ENCODE measurements at regions not wholly inside any gene's neighbourhood (a gene's known extent, or its start where the extent isn't known, plus 50 kb on each side); places are given as distances from the start of the nearest gene placed in this dataset.

DNA sequence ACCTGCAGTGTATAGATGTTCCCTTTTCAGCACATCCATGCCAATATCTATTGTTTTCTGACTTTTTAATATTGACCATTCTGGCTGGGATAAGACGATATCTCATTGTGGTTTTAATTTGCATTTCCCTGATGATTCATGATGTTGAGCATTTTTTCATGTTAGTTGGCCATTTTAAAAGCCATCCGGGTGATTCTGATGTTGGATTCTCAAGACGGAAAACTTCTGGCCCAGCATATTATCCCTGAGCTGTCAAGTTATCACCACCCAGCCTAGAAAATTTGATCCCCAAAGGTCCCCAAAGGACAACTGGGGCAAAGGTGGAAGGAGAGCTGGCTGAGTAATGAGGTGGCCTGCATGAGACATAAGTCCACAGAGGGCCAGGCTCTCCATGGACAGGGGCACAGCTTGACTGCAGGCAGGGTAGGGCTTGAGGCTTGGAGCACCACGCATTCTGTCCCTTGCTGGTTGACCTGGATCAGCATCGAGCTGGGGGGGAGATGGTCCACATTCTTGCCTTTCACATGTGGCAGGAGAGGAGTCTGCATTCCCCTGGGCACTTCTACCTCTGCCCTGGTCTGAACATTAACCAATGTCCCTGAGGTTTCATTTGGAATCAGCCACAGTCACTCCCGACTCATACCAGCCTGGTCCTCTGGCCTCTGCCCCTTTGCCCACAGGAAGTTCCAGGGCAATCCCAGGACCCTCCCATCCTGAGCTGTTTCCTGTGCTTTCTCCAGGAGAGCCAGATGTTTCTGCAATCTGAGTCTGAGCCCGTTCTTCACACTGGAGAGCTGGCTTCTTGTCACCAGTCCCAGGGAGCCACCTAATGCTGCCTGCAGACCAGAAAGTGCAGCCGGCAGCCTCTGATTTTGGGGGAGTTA is 69.2 kb downstream of the ISG20 start:
- no peaks in the 10 kb centered on the region for H3K36me3 ChIP-seq (ENCODE audit: control insufficient read depth in 1 of 2, insufficient read depth in 2 of 2, low read length in 1 of 2)
- H3K27me3 ChIP-seq (ENCODE audit: control insufficient read depth in 1 of 2, insufficient read depth in 2 of 2, low read length in 1 of 2), result no peaks in the 10 kb centered on the region
- 58 to 65% methylated on average over 8 of the region's 8 CpGs for WGBS, 2 donors
- H3K27ac ChIP-seq (ENCODE audit: low read depth in 1 of 2, low read length in 2 of 2), result no peak overlapping the region
- intact Hi-C loops (cut with DNase I), result loop anchor here in 1 of 2 donors (5.0 kb wide), 1 partner anchor 46 kb away; no protein-coding TSS in a partner anchor
- no peak for DNase-seq
- no peak overlapping the region for H3K4me3 ChIP-seq (ENCODE audit: low read length in 2 of 2)
- H3K9me3 ChIP-seq (ENCODE audit: control insufficient read depth, low read length), result no peaks in the 10 kb centered on the region
- ATAC-seq (ENCODE audit: low FRiP score), result no peak
- H3K4me1 ChIP-seq (ENCODE audit: control insufficient read depth in 1 of 2, insufficient read depth in 2 of 2, low read length in 2 of 2), result no peaks in the 10 kb centered on the region

DNA sequence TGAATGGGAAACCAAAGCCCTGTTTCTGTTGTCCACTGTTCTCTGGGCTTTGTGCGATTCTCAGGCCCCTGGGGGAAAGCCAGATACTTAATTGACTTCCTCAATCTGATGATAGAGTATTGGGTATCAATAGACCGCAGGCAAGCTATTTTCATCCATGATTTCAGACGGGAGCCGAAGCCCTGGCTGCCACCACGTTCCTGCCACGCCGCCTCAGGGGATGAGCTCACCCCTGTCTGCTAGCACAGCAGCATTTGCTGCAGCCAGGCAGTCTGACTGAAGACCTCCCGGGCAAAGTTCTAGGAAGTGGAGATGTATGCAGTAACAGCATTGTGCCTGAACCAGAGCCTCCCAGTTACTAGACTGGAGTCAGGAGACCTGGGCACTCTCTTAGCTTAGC is 69.8 kb downstream of the ISG20 start:
- intact Hi-C loops (cut with DNase I), result loop anchor here in 1 of 2 donors (5.0 kb wide), 1 partner anchor 46 kb away; no protein-coding TSS in a partner anchor
- Histone ChIP-seq H3K36me3 (ENCODE audit: control insufficient read depth in 1 of 2, insufficient read depth in 2 of 2, low read length in 1 of 2) (no peaks in the 10 kb centered on the region), H3K9me3 (ENCODE audit: control insufficient read depth, low read length) (no peaks in the 10 kb centered on the region), H3K4me3 (ENCODE audit: low read length in 2 of 2) (no peak overlapping the region), H3K27ac (ENCODE audit: low read depth in 1 of 2, low read length in 2 of 2) (no peak overlapping the region), H3K4me1 (ENCODE audit: control insufficient read depth in 1 of 2, insufficient read depth in 2 of 2, low read length in 2 of 2) (no peaks in the 10 kb centered on the region), H3K27me3 (ENCODE audit: control insufficient read depth in 1 of 2, insufficient read depth in 2 of 2, low read length in 1 of 2) (no peaks in the 10 kb centered on the region)
- ATAC-seq (ENCODE audit: low FRiP score) (no peak), DNase-seq (peak in 1 of 2 donors; percentile 88)
- 26 to 42% methylated on average over 8 of the region's 8 CpGs for WGBS, 2 donors

DNA sequence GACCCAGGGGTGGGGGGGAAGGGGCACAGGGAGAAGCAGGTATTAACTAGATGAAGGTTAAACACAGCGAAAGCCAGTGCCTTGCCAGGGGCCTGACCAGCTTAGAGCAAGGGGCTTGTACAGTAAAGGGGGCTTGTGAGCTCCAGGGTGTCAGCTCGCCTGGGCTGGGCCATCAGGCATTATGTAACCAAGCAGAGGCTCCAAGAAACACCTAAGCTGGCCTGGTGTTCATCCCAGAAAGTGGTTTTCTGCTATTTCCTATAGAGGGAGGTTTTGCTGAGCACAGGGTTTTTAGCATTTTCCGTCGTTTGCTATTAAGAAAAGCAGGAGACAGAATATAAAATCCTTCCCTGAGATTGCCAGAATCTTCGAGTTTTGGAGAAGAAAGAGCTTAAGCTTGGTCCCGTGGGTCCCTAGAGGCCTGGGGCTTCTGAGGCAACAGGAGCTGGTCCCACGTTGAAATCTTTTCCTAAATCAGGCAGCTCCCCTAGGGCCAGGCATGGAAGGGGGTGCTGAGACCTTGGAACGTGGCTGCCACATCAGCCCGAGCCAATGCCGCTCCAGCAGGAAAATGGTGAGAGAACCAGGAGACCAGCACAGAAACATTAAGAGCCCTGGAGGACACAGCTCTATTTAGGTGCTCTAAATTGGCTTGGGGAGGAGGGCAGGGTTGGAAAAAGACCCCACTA is 71.4 kb downstream of the ISG20 start:
- Histone ChIP-seq H3K9me3 (ENCODE audit: control insufficient read depth, low read length) (no peaks in the 10 kb centered on the region), H3K4me1 (ENCODE audit: control insufficient read depth in 1 of 2, insufficient read depth in 2 of 2, low read length in 2 of 2) (no peaks in the 10 kb centered on the region), H3K36me3 (ENCODE audit: control insufficient read depth in 1 of 2, insufficient read depth in 2 of 2, low read length in 1 of 2) (no peaks in the 10 kb centered on the region), H3K27ac (ENCODE audit: low read depth in 1 of 2, low read length in 2 of 2) (no peak overlapping the region), H3K27me3 (ENCODE audit: control insufficient read depth in 1 of 2, insufficient read depth in 2 of 2, low read length in 1 of 2) (no peaks in the 10 kb centered on the region), H3K4me3 (ENCODE audit: low read length in 2 of 2) (no peak overlapping the region)
- DNase-seq, result no peak
- no peak for ATAC-seq (ENCODE audit: low FRiP score)
- WGBS, 2 donors, result 39 to 48% methylated on average over 10 of the region's 10 CpGs
- intact Hi-C loops (cut with DNase I), result no loop called here

DNA sequence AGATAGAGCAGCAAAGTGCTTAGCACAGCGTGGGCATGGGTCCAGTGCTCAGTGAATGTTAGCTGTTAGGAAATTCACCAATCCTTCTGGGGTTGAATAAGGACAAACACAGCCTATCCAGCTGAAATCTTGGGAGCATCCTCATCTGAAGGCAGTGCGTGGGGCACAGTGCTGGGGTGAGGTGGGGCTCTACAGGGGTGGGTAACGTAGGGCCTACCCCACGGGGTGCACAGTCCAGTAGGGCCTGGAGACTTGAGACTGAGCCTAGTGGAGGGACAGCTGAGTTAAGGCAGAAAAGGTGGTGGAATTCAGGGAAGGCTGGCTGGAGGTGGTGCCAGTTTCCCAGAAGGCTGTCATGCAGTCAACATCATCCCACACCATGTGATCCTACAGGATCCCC is 73.0 kb downstream of the ISG20 start:
- H3K27me3 ChIP-seq (ENCODE audit: control insufficient read depth in 1 of 2, insufficient read depth in 2 of 2, low read length in 1 of 2), result no peaks in the 10 kb centered on the region

DNA sequence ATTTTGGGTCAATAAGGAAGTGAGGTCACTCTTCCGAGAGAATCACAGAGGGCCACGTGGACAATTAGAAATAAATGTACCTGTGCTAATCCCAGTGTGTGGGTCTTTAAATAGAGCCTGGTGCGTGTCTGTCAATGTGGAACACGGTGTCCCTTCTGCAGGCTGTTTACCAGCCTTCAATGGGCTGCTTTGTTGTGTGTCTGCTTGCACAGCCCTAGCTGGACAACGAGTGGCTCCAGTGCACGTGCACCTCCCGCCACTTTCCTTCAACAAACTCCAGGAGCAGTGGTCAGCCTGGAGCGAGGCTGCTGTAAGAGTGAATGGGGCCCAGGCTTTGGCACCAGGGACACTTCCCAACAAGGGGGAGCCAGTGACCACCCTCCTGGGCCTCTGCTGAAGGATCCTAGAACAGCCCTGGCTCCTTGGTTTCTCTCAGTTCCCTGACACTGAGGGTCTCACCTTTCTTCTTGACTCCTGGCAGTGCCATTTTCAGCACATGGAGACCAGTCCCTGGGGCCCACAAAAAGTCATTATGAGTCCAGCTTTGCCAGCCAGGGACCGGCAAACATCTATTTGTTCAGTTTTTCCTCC is 76.1 kb downstream of the ISG20 start:
- ATAC-seq (ENCODE audit: low FRiP score), result no peak
- 67 to 70% methylated on average over 9 of the region's 9 CpGs for WGBS, 2 donors
- H3K27ac ChIP-seq (ENCODE audit: low read depth in 1 of 2, low read length in 2 of 2), result no peak overlapping the region
- H3K9me3 ChIP-seq (ENCODE audit: control insufficient read depth, low read length), result no peaks in the 10 kb centered on the region
- H3K4me1 ChIP-seq (ENCODE audit: control insufficient read depth in 1 of 2, insufficient read depth in 2 of 2, low read length in 2 of 2), result no peaks in the 10 kb centered on the region
- no peaks in the 10 kb centered on the region for H3K27me3 ChIP-seq (ENCODE audit: control insufficient read depth in 1 of 2, insufficient read depth in 2 of 2, low read length in 1 of 2)
- H3K36me3 ChIP-seq (ENCODE audit: control insufficient read depth in 1 of 2, insufficient read depth in 2 of 2, low read length in 1 of 2), result no peaks in the 10 kb centered on the region
- DNase-seq, result no peak
- intact Hi-C loops (cut with DNase I), result no loop called here
- H3K4me3 ChIP-seq (ENCODE audit: low read length in 2 of 2), result no peak overlapping the region

More for the DNA sequence above, 73.0 kb downstream of the ISG20 start:
- H3K9me3 ChIP-seq (ENCODE audit: control insufficient read depth, low read length), result no peaks in the 10 kb centered on the region
- ATAC-seq (ENCODE audit: low FRiP score), result no peak
- no peak overlapping the region for H3K27ac ChIP-seq (ENCODE audit: low read depth in 1 of 2, low read length in 2 of 2)
- H3K4me1 ChIP-seq (ENCODE audit: control insufficient read depth in 1 of 2, insufficient read depth in 2 of 2, low read length in 2 of 2), result no peaks in the 10 kb centered on the region
- intact Hi-C loops (cut with DNase I), result no loop called here
- no peak overlapping the region for H3K4me3 ChIP-seq (ENCODE audit: low read length in 2 of 2)
- H3K36me3 ChIP-seq (ENCODE audit: control insufficient read depth in 1 of 2, insufficient read depth in 2 of 2, low read length in 1 of 2), result no peaks in the 10 kb centered on the region
- DNase-seq, result no peak
- WGBS, 2 donors, result 87 to 94% methylated on average over 4 of the region's 4 CpGs

DNA sequence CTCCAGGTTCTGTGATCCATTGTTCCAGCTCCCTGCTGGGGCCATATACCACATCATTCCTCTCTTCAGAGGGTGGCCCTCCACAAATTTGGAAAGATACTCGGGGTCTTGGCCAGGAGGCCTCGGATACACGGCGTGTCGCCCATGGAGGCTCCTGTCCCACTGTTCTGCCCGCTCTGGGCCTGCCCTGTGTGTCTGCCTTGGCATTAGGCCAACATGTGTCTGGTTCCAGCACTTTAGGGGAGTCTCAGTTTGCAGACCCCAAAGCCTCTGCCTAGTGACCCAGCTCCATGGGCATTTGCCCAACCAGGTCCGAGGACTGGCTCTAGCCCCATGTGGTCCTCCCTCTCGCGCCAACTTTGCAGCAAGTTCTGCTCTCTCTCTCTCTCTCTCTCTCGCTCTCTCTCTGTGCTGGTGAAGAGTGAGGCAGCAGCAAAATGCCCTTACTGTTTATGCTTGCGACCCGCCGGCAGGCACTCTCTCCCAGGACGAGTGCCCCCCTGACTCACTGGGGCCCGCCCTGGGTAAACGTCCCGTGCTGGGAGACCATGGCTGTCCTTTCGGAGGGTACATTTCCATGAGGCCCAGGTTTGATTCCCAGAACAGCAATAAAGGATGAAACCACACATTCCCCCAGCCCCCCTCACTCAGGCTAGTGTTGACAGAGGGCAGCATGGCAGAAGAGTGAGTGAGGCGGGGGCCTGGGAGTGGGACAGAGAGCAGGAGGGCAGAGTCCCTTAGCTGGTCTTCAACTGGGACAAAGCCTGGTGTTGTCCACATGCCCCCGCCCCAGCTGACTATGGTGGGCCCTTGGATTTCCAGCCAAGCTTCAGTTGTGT is 77.9 kb downstream of the ISG20 start:
- ATAC-seq (ENCODE audit: low FRiP score), result no peak
- no peak overlapping the region for H3K4me3 ChIP-seq (ENCODE audit: low read length in 2 of 2)
- H3K4me1 ChIP-seq (ENCODE audit: control insufficient read depth in 1 of 2, insufficient read depth in 2 of 2, low read length in 2 of 2), result no peaks in the 10 kb centered on the region
- 81 to 82% methylated on average over 20 of the region's 20 CpGs for WGBS, 2 donors
- no peak overlapping the region for H3K27ac ChIP-seq (ENCODE audit: low read depth in 1 of 2, low read length in 2 of 2)
- no peak for DNase-seq
- no peaks in the 10 kb centered on the region for H3K27me3 ChIP-seq (ENCODE audit: control insufficient read depth in 1 of 2, insufficient read depth in 2 of 2, low read length in 1 of 2)
- intact Hi-C loops (cut with DNase I), result no loop called here
- H3K9me3 ChIP-seq (ENCODE audit: control insufficient read depth, low read length), result no peaks in the 10 kb centered on the region
- no peaks in the 10 kb centered on the region for H3K36me3 ChIP-seq (ENCODE audit: control insufficient read depth in 1 of 2, insufficient read depth in 2 of 2, low read length in 1 of 2)

DNA sequence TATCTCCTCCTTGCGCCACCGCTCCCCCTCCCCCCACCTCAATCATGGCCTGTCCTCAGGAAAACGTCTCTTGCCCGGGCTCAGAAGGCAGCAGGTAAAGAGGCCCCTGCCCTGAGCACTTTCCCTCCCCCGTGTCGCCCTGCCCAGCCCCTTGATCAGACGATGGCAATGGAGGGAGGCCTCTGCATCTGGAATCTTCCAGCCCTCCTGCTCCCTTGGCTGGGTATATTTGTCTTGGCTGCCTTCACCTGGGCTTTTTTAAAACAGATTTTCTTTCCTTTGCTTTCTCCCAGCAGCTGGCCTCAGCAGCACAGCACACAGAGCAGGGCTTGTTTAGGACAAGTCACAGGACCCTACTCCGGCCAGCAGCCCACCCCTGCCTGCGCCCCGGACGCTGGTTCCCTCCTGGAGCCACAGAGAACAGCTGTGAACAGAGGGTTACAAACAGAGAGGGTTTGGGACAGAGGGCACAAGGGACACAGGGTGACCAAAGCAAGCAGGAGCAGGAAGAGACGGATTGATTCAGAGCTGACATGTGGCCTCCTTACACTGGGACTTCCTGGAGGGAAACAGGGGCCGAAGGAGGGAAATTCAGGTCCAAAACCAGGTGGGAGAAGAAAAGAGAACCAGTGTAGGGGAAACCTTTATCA is 78.7 kb downstream of the ISG20 start:
- no peak overlapping the region for H3K4me3 ChIP-seq (ENCODE audit: low read length in 2 of 2)
- H3K4me1 ChIP-seq (ENCODE audit: control insufficient read depth in 1 of 2, insufficient read depth in 2 of 2, low read length in 2 of 2), result no peaks in the 10 kb centered on the region
- H3K36me3 ChIP-seq (ENCODE audit: control insufficient read depth in 1 of 2, insufficient read depth in 2 of 2, low read length in 1 of 2), result no peaks in the 10 kb centered on the region
- peak overlapping the region; percentile 9 to 10 for H3K27ac ChIP-seq (ENCODE audit: low read depth in 1 of 2, low read length in 2 of 2)
- WGBS, 2 donors, result 23 to 24% methylated on average over 13 of the region's 13 CpGs
- DNase-seq, result no peak
- peak; percentile 41 for ATAC-seq (ENCODE audit: low FRiP score)
- intact Hi-C loops (cut with DNase I), result no loop called here
- no peaks in the 10 kb centered on the region for H3K9me3 ChIP-seq (ENCODE audit: control insufficient read depth, low read length)
- no peaks in the 10 kb centered on the region for H3K27me3 ChIP-seq (ENCODE audit: control insufficient read depth in 1 of 2, insufficient read depth in 2 of 2, low read length in 1 of 2)

DNA sequence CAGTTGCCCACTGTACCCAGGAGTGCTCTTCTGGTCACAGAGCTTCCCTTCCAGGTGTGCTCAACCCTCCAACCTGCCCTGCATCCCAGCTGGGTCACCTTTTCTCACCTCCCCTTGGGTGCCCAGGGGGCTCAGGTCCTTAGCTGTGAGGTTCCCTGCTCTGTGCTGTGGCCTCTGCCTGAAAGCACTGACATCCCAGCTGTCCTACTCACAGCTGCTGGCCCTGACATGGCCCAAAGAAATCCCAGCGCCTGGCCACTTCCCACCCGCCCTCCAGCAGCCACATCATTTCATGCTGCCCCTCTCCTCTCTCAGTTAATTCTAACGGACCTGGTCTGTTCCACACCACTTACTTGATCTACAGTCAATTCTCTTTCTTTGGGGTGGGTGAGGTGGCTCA is 79.9 kb downstream of the ISG20 start:
- H3K27ac ChIP-seq (ENCODE audit: low read depth in 1 of 2, low read length in 2 of 2), result no peak overlapping the region
- no peaks in the 10 kb centered on the region for H3K36me3 ChIP-seq (ENCODE audit: control insufficient read depth in 1 of 2, insufficient read depth in 2 of 2, low read length in 1 of 2)
- no peak for DNase-seq
- H3K4me3 ChIP-seq (ENCODE audit: low read length in 2 of 2), result no peak overlapping the region
- H3K4me1 ChIP-seq (ENCODE audit: control insufficient read depth in 1 of 2, insufficient read depth in 2 of 2, low read length in 2 of 2), result no peaks in the 10 kb centered on the region
- no peaks in the 10 kb centered on the region for H3K9me3 ChIP-seq (ENCODE audit: control insufficient read depth, low read length)
- no peaks in the 10 kb centered on the region for H3K27me3 ChIP-seq (ENCODE audit: control insufficient read depth in 1 of 2, insufficient read depth in 2 of 2, low read length in 1 of 2)
- no peak for ATAC-seq (ENCODE audit: low FRiP score)
- whole genome bisulfite sequencing, 2 donors, result 87 to 92% methylated on average over 3 of the region's 3 CpGs
- intact Hi-C loops (cut with DNase I), result no loop called here

All from aorta (tissue), 5 donors.